GM19452 (cell line): ENCODE measurements at regions not wholly inside any gene's neighbourhood (a gene's known extent, or its start where the extent isn't known, plus 50 kb on each side); places are given as distances from the start of the nearest gene placed in this dataset.

ENCODE experiments used
- ATAC-seq: cut with Tn5 transposase; IDR thresholded peaks from one replicate; pipeline ENCODE4 v1.9.1; 2021; ENCODE audit not compliant: unreplicated experiment

GRCh38 chr7:21137640-21138039, 290.2 kb upstream of the SP4 start:
- no peak for ATAC-seq

- no peak for ATAC-seq
Measured at GRCh38 chr7:21140622-21141021, 287.3 kb upstream of the SP4 start.

- ATAC-seq: no peak
Measured at GRCh38 chr7:21141476-21141875, 286.4 kb upstream of the SP4 start.

- no peak for ATAC-seq
Measured at GRCh38 chr7:21142081-21142480, 285.8 kb upstream of the SP4 start.

- no peak for ATAC-seq
Measured at GRCh38 chr7:21146642-21147423, 281.1 kb upstream of the SP4 start.

GRCh38 chr7:21149809-21150208, 278.1 kb upstream of the SP4 start:
- no peak for ATAC-seq

- no peak for ATAC-seq
Measured at GRCh38 chr7:21154614-21155013, 273.3 kb upstream of the SP4 start.

GRCh38 chr7:21159506-21159905, 268.4 kb upstream of the SP4 start:
- ATAC-seq: no peak

- ATAC-seq: no peak
Measured at GRCh38 chr7:21160401-21160800, 267.5 kb upstream of the SP4 start.

- ATAC-seq: no peak
Measured at GRCh38 chr7:21167942-21168341, 259.9 kb upstream of the SP4 start.

- no peak for ATAC-seq
Measured at GRCh38 chr7:21169667-21170580, 258.0 kb upstream of the SP4 start.

- no peak for ATAC-seq
Measured at GRCh38 chr7:21172800-21173199, 255.1 kb upstream of the SP4 start.

GRCh38 chr7:21173436-21173835, 254.4 kb upstream of the SP4 start:
- no peak for ATAC-seq

- no peak for ATAC-seq
Measured at GRCh38 chr7:21175714-21176113, 252.2 kb upstream of the SP4 start.

- ATAC-seq: no peak
Measured at GRCh38 chr7:21184942-21185652, 242.8 kb upstream of the SP4 start.

GRCh38 chr7:21185653-21186265, 242.1 kb upstream of the SP4 start:
- ATAC-seq: no peak

GRCh38 chr7:21191321-21192073, 236.4 kb upstream of the SP4 start:
- no peak for ATAC-seq

GRCh38 chr7:21192657-21193056, 235.2 kb upstream of the SP4 start:
- no peak for ATAC-seq

- no peak for ATAC-seq
Measured at GRCh38 chr7:21193895-21194294, 234.0 kb upstream of the SP4 start.

- ATAC-seq: no peak
Measured at GRCh38 chr7:21194936-21195335, 232.9 kb upstream of the SP4 start.
